ENCODE measurements at regions not wholly inside any gene's neighbourhood (a gene's known extent, or its start where the extent isn't known, plus 50 kb on each side); places are given as distances from the start of the nearest gene placed in this dataset.

DNA sequence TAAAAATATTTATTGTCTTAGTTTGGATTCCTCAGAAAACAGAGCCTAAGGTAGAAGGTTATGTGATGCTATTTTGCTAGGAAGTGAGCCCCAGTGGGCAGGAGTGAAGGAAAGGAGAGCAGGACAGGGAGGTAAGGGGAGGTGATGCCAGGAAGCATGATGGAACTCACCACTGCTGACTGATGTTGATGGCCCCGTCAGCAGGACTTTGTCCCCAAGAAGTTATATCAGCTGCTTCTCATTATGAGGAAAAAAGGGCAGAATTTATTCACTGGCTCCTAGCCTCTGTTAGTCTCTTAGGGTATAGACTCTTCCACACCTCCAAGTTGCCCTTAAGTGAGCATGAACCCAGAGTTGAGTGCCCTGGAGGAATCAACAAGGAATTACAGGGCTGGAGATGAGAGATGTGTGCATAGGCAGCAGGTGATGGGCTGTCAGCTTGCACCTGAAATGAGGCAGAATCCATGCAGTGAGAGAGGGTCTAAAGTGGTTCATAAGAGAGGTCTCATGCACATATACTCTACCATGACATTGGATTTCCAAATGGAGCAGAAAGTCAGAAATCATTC is 120.6 kb upstream of the NIPBL start:
- H3K4me2 ChIP-seq (ENCODE audit: low read length), result no peak overlapping the region
- POLR2A ChIA-PET, result no interaction called here
- no peaks in the 10 kb centered on the region for H3K27me3 ChIP-seq (ENCODE audit: insufficient read depth, low read length)
- H3K9me3 ChIP-seq (ENCODE audit: control insufficient read depth in 1 of 2, insufficient read depth in 1 of 2, low read depth in 1 of 2, low read length in 2 of 2), result no peaks in the 10 kb centered on the region
- intact Hi-C loops (cut with micrococcal nuclease), result no loop called here
- H3K9ac ChIP-seq (ENCODE audit: low read length), result no peak overlapping the region
- H3K27ac ChIP-seq (ENCODE audit: low read depth, low read length), result no peak overlapping the region
- H3K36me3 ChIP-seq (ENCODE audit: control insufficient read depth in 1 of 2, insufficient read depth in 2 of 2, low read length in 2 of 2), result no peaks in the 10 kb centered on the region
- TF ChIP-seq POLR2A (IDR thresholded peaks at IDR 0.05; ENCODE audit: borderline replicate concordance, extremely low read depth, insufficient read depth, insufficient read length), result no peak
- TF ChIP-seq, protein P1, sequence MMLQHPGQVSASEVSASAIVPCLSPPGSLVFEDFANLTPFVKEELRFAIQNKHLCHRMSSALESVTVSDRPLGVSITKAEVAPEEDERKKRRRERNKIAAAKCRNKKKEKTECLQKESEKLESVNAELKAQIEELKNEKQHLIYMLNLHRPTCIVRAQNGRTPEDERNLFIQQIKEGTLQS (IDR thresholded peaks at IDR 0.05), result no peak
- CTCF ChIA-PET, result no interaction called here
- H3K79me2 ChIP-seq (ENCODE audit: insufficient read depth, low read length), result no peaks in the 10 kb centered on the region
- BruUV-seq (replicated peaks), result no TSS peak
- no peaks in the 10 kb centered on the region for H4K20me1 ChIP-seq (ENCODE audit: insufficient read depth)
- H3K4me1 ChIP-seq (ENCODE audit: control insufficient read depth in 1 of 2, insufficient read depth in 2 of 2, low read length in 2 of 2), result no peaks in the 10 kb centered on the region
- DNase-seq (ENCODE audit: low read depth, low spot score), result no peak
- RAD21 ChIA-PET (ENCODE audit: low non-redundant PET in 1 of 2, low total read pairs in 2 of 2, uncharacterized antibody in 2 of 2, unreplicated experiment in 2 of 2), result no interaction called here
- H3K4me3 ChIP-seq (replicated peaks in 1 of 2; ENCODE audit: low read depth in 1 of 2, low read length in 2 of 2), result no peak overlapping the region
- H2AFZ ChIP-seq (ENCODE audit: low read depth, low read length, poor library complexity, severe bottlenecking), result no peak overlapping the region
- no peaks in the 10 kb centered on the region for H3K9me2 ChIP-seq (ENCODE audit: insufficient read depth)
- ATAC-seq, result no peak

- TF ChIP-seq, protein P2, sequence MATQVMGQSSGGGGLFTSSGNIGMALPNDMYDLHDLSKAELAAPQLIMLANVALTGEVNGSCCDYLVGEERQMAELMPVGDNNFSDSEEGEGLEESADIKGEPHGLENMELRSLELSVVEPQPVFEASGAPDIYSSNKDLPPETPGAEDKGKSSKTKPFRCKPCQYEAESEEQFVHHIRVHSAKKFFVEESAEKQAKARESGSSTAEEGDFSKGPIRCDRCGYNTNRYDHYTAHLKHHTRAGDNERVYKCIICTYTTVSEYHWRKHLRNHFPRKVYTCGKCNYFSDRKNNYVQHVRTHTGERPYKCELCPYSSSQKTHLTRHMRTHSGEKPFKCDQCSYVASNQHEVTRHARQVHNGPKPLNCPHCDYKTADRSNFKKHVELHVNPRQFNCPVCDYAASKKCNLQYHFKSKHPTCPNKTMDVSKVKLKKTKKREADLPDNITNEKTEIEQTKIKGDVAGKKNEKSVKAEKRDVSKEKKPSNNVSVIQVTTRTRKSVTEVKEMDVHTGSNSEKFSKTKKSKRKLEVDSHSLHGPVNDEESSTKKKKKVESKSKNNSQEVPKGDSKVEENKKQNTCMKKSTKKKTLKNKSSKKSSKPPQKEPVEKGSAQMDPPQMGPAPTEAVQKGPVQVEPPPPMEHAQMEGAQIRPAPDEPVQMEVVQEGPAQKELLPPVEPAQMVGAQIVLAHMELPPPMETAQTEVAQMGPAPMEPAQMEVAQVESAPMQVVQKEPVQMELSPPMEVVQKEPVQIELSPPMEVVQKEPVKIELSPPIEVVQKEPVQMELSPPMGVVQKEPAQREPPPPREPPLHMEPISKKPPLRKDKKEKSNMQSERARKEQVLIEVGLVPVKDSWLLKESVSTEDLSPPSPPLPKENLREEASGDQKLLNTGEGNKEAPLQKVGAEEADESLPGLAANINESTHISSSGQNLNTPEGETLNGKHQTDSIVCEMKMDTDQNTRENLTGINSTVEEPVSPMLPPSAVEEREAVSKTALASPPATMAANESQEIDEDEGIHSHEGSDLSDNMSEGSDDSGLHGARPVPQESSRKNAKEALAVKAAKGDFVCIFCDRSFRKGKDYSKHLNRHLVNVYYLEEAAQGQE (IDR thresholded peaks at IDR 0.05; ENCODE audit: low read depth), result no peak
- TF ChIP-seq YY1 (IDR thresholded peaks at IDR 0.05; ENCODE audit: extremely low read depth, insufficient replicate concordance, low read depth, low read length), result no peak
- no peak for TF ChIP-seq POLR2AphosphoS5 (IDR thresholded peaks at IDR 0.05; ENCODE audit: low read depth, low read length)
- no peaks in the 10 kb centered on the region for H3K79me2 ChIP-seq (ENCODE audit: insufficient read depth, low read length)
- no peak overlapping the region for H2AFZ ChIP-seq (ENCODE audit: low read depth, low read length, poor library complexity, severe bottlenecking)
- CTCF ChIA-PET, result no interaction called here
- H3K36me3 ChIP-seq (ENCODE audit: control insufficient read depth in 1 of 2, insufficient read depth in 2 of 2, low read length in 2 of 2), result no peaks in the 10 kb centered on the region
- H3K9me3 ChIP-seq (ENCODE audit: control insufficient read depth in 1 of 2, insufficient read depth in 1 of 2, low read depth in 1 of 2, low read length in 2 of 2), result no peaks in the 10 kb centered on the region
- no peak for DNase-seq (ENCODE audit: low read depth, low spot score)
- no peaks in the 10 kb centered on the region for H4K20me1 ChIP-seq (ENCODE audit: insufficient read depth)
- no peak overlapping the region for H3K27ac ChIP-seq (ENCODE audit: low read depth, low read length)
- no peak overlapping the region for H3K4me3 ChIP-seq (replicated peaks in 1 of 2; ENCODE audit: low read depth in 1 of 2, low read length in 2 of 2)
- RAD21 ChIA-PET (ENCODE audit: low non-redundant PET in 1 of 2, low total read pairs in 2 of 2, uncharacterized antibody in 2 of 2, unreplicated experiment in 2 of 2), result no interaction called here
- no peaks in the 10 kb centered on the region for H3K4me1 ChIP-seq (ENCODE audit: control insufficient read depth in 1 of 2, insufficient read depth in 2 of 2, low read length in 2 of 2)
- ATAC-seq, result no peak
- intact Hi-C loops (cut with micrococcal nuclease), result no loop called here
- H3K27me3 ChIP-seq (ENCODE audit: insufficient read depth, low read length), result no peaks in the 10 kb centered on the region
- BruUV-seq (replicated peaks), result no TSS peak
- H3K9ac ChIP-seq (ENCODE audit: low read length), result no peak overlapping the region
- no peaks in the 10 kb centered on the region for H3K9me2 ChIP-seq (ENCODE audit: insufficient read depth)
- no peak overlapping the region for H3K4me2 ChIP-seq (ENCODE audit: low read length)
- POLR2A ChIA-PET, result no interaction called here
These were observed 119.7 kb upstream of the NIPBL start for GRCh38 chr5:36756848-36757247.
